ENCODE measurements at regions not wholly inside any gene's neighbourhood (a gene's known extent, or its start where the extent isn't known, plus 50 kb on each side); places are given as distances from the start of the nearest gene placed in this dataset.

DNA sequence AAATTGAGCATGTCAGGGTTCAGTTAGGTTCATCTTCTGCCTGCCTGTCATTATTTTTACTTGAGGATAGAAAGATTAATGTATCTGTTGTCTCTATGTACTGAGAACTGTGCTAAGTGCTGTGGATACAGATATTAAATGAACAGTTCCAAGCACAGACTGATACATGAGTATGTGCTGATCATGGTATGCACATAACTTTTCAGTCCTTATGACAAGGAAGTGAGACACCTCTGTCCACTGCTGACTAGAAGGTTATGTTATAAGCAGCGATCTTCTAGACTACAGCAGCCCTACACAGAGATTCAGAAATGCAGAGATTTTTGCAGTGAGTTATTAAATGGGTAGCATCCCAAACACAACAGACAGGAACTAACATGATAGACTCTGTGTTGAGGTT is 335.6 kb upstream of the MTNR1B start:
- TF ChIP-seq, protein P1, sequence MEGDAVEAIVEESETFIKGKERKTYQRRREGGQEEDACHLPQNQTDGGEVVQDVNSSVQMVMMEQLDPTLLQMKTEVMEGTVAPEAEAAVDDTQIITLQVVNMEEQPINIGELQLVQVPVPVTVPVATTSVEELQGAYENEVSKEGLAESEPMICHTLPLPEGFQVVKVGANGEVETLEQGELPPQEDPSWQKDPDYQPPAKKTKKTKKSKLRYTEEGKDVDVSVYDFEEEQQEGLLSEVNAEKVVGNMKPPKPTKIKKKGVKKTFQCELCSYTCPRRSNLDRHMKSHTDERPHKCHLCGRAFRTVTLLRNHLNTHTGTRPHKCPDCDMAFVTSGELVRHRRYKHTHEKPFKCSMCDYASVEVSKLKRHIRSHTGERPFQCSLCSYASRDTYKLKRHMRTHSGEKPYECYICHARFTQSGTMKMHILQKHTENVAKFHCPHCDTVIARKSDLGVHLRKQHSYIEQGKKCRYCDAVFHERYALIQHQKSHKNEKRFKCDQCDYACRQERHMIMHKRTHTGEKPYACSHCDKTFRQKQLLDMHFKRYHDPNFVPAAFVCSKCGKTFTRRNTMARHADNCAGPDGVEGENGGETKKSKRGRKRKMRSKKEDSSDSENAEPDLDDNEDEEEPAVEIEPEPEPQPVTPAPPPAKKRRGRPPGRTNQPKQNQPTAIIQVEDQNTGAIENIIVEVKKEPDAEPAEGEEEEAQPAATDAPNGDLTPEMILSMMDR (optimal IDR thresholded peaks at IDR 0.05 in 1 of 3, IDR thresholded peaks at IDR 0.05 in 1 of 3, conservative IDR thresholded peaks at IDR 0.05 in 1 of 3; ENCODE audit: extremely low read depth in 1 of 3, insufficient read depth in 2 of 3, low read length in 3 of 3) = no peak
- TF ChIP-seq EZH2 (IDR thresholded peaks at IDR 0.05; ENCODE audit: low read length) = no peak

Measured in keratinocyte (primary cell).